B cell (primary cell): ENCODE measurements at regions not wholly inside any gene's neighbourhood (a gene's known extent, or its start where the extent isn't known, plus 50 kb on each side); places are given as distances from the start of the nearest gene placed in this dataset.

Experiments
- ATAC-seq: fragments of 200-7000 bp; cut with Tn5 transposase; one replicate; pipeline ENCODE4 v1.10.0; 2021; ENCODE audit warnings: low read depth, mild to moderate bottlenecking, moderate number of reproducible peaks, moderate library complexity
- CTCF ChIA-PET: fragments of 350-600 bp; sonication (Branson Sonifier 250); formaldehyde crosslinking; loops from one replicate; lab custom pipeline; 2021; ENCODE audit warnings: antibody characterized with exemption, inconsistent platforms; lab: Charles Lee
- POLR2A ChIA-PET: fragments of 350-600 bp; sonication (Branson Sonifier 250); formaldehyde crosslinking; loops from one replicate; lab custom pipeline; 2021; ENCODE audit warnings: antibody characterized with exemption; lab: Charles Lee
- DNase-seq: peaks from one replicate; pipeline ENCODE4 v3.0.0; 2013
- H2AFZ ChIP-seq: 2 replicates; pipeline ENCODE4 v1.6.1; 2012; ENCODE audit warnings: mild to moderate bottlenecking, low read depth, low read length; ENCODE audit not compliant: insufficient read depth, poor library complexity, severe bottlenecking
- H3K27ac ChIP-seq, 2 donors: 1 replicate in 1 of 2; 2 replicates in 1 of 2; pipeline ENCODE4 v1.5.1; 2012 to 2013; ENCODE audit warnings: low read length in 2 of 2, mild to moderate bottlenecking in 2 of 2, moderate library complexity in 1 of 2
- H3K27me3 ChIP-seq, 4 experiments: fragments of 200-600 bp in 1 of 4; sonication (generic) in 1 of 4; replicated peaks in 1 of 4; 1 replicate in 2 of 4; 2 replicates in 2 of 4; pipeline versions ENCODE4 v1.6.1 to v1.7.0; 2013 to 2016; ENCODE audit warnings: low read length in 3 of 4, mild to moderate bottlenecking in 2 of 4, mixed read lengths in 1 of 4, moderate library complexity in 1 of 4; ENCODE audit not compliant: insufficient read depth in 4 of 4, control insufficient read depth in 3 of 4; ENCODE audit errors: control extremely low read depth in 1 of 4
- H3K36me3 ChIP-seq, 2 experiments: replicated peaks in 1 of 2; 1 replicate in 1 of 2; 2 replicates in 1 of 2; pipeline versions ENCODE4 v1.6.1 to v1.7.1; 2013; ENCODE audit warnings: low read length in 1 of 2; ENCODE audit not compliant: insufficient read depth in 2 of 2, control insufficient read depth in 1 of 2; ENCODE audit errors: control extremely low read depth in 1 of 2, extremely low read depth in 1 of 2
- H3K4me1 ChIP-seq, 2 donors: fragments of 200-600 bp in 1 of 2; sonication (generic) in 1 of 2; 1 replicate in 1 of 2; 2 replicates in 1 of 2; pipeline versions ENCODE4 v1.5.1 to v1.6.1; 2013 to 2017; ENCODE audit warnings: low read length in 2 of 2; ENCODE audit not compliant: control insufficient read depth in 2 of 2, insufficient read depth in 2 of 2
- H3K4me2 ChIP-seq: replicated peaks from 2 replicates; pipeline ENCODE3; 2012; ENCODE audit warnings: mild to moderate bottlenecking, low read depth, low read length; ENCODE audit not compliant: poor library complexity, severe bottlenecking
- H3K4me3 ChIP-seq, 5 experiments: fragments of 200-600 bp in 1 of 5; sonication (generic) in 1 of 5; 1 replicate in 3 of 5; 2 replicates in 2 of 5; pipeline versions ENCODE4 v1.5.1 to v1.7.0; 2011 to 2016; ENCODE audit warnings: low read length in 4 of 5, mild to moderate bottlenecking in 4 of 5, low read depth in 2 of 5, control low read depth in 1 of 5, moderate library complexity in 1 of 5; ENCODE audit not compliant: insufficient read depth in 1 of 5; ENCODE audit errors: control extremely low read depth in 1 of 5, extremely low read depth in 1 of 5
- H3K79me2 ChIP-seq: fragments of 200-600 bp; sonication (generic); one replicate; pipeline ENCODE4 v1.6.0; 2016; ENCODE audit warnings: low read length; ENCODE audit not compliant: control insufficient read depth, insufficient read depth
- H3K9ac ChIP-seq: fragments of 200-600 bp; sonication (generic); 2 replicates; pipeline ENCODE4 v1.6.1; 2017; ENCODE audit warnings: mild to moderate bottlenecking, low read length, moderate library complexity
- H3K9me3 ChIP-seq, 3 donors: one replicate each; pipeline versions ENCODE4 v1.6.1 to v1.7.1; 2013; ENCODE audit warnings: low read length in 2 of 3; ENCODE audit not compliant: control insufficient read depth in 2 of 3, insufficient read depth in 1 of 3; ENCODE audit errors: control extremely low read depth in 1 of 3
- H4K20me1 ChIP-seq: 2 replicates; pipeline ENCODE4 v1.6.0; 2012; ENCODE audit warnings: mild to moderate bottlenecking, low read length; ENCODE audit not compliant: insufficient read depth, control insufficient read depth, poor library complexity, severe bottlenecking
- H3K27ac Mint-ChIP-seq: one replicate; pipeline ENCODE4 v1.8.0; 2021; ENCODE audit warnings: mixed read lengths
- H3K27me3 Mint-ChIP-seq: one replicate; pipeline ENCODE4 v1.8.0; 2021; ENCODE audit warnings: mixed read lengths
- H3K4me1 Mint-ChIP-seq: one replicate; pipeline ENCODE4 v1.8.0; 2021; ENCODE audit warnings: mixed read lengths
- H3K4me3 Mint-ChIP-seq: one replicate; pipeline ENCODE4 v1.8.0; 2021; ENCODE audit warnings: mixed read lengths
- H3K9me3 Mint-ChIP-seq: one replicate; pipeline ENCODE4 v1.8.0; 2022; ENCODE audit warnings: mixed read lengths; ENCODE audit not compliant: insufficient read depth
- EZH2 ChIP-seq: IDR thresholded peaks from 2 replicates; pipeline ENCODE4 v1.6.1; 2012; ENCODE audit warnings: borderline replicate concordance, low read depth, mild to moderate bottlenecking, moderate library complexity, low read length; ENCODE audit not compliant: insufficient read depth, poor library complexity, severe bottlenecking
- WGBS: methylation state at CpG from one replicate; pipeline ENCODE4 v1.1.5; 2013; ENCODE audit warnings: missing lambda C conversion rate; ENCODE audit not compliant: insufficient coverage; 5-methylcytosine and 5-hydroxymethylcytosine counted together
- intact Hi-C: fragments of 100-400 bp; cut with micrococcal nuclease; formaldehyde crosslinking; loops from one replicate; pipeline ENCODE4 v1.10.0; 2022
- TF ChIP-seq, protein P1 (sequence below): fragments of 200-600 bp; IDR thresholded peaks from one replicate; pipeline ENCODE4 v1.8.0; 2022; ENCODE audit warnings: antibody characterized with exemption, mild to moderate bottlenecking

DNA sequence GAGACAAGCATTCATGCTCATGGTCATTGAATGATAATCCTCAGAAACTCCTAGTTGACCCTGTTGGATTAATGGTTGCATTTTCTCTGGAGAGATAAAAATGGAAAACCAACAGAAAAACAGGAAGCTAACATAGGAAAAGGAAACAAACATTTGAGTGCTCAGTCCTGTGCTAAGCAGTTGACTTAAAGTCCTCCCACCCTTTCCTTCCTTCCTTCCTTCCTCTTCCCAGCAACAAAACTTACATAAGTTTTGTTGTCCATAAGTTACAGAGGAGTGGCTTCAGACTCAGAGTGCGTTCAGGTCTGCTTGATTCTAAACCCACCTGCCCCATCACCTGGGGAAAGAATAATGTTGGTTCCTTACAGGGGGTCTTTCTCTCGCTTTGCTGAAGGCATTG is 163.8 kb upstream of the RGMA start:
- no peaks in the 10 kb centered on the region for H3K4me1 ChIP-seq
- H3K79me2 ChIP-seq = no peaks in the 10 kb centered on the region
- H3K36me3 ChIP-seq = no peaks in the 10 kb centered on the region
- TF ChIP-seq EZH2 = no peak
- TF ChIP-seq, protein P1, sequence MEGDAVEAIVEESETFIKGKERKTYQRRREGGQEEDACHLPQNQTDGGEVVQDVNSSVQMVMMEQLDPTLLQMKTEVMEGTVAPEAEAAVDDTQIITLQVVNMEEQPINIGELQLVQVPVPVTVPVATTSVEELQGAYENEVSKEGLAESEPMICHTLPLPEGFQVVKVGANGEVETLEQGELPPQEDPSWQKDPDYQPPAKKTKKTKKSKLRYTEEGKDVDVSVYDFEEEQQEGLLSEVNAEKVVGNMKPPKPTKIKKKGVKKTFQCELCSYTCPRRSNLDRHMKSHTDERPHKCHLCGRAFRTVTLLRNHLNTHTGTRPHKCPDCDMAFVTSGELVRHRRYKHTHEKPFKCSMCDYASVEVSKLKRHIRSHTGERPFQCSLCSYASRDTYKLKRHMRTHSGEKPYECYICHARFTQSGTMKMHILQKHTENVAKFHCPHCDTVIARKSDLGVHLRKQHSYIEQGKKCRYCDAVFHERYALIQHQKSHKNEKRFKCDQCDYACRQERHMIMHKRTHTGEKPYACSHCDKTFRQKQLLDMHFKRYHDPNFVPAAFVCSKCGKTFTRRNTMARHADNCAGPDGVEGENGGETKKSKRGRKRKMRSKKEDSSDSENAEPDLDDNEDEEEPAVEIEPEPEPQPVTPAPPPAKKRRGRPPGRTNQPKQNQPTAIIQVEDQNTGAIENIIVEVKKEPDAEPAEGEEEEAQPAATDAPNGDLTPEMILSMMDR = no peak
- H3K4me3 ChIP-seq = no peak overlapping the region
- Mint-ChIP-seq H3K4me1 (no peaks in the 10 kb centered on the region), H3K9me3 (no peaks in the 10 kb centered on the region), H3K27ac (no peak overlapping the region), H3K4me3 (no peak overlapping the region), H3K27me3 (no peaks in the 10 kb centered on the region)
- no peak overlapping the region for H3K27ac ChIP-seq
- WGBS = no CpG with 5 or more reads among the region's 2 CpGs
- ChIA-PET CTCF (no interaction called here), POLR2A (no interaction called here)
- no peak overlapping the region for H2AFZ ChIP-seq
- no peak overlapping the region for H3K4me2 ChIP-seq
- H3K27me3 ChIP-seq = no peaks in the 10 kb centered on the region
- intact Hi-C loops = no loop called here
- H4K20me1 ChIP-seq = no peaks in the 10 kb centered on the region
- H3K9me3 ChIP-seq = no peaks in the 10 kb centered on the region
- no peak for DNase-seq
- H3K9ac ChIP-seq = no peak overlapping the region
- no peak for ATAC-seq

DNA sequence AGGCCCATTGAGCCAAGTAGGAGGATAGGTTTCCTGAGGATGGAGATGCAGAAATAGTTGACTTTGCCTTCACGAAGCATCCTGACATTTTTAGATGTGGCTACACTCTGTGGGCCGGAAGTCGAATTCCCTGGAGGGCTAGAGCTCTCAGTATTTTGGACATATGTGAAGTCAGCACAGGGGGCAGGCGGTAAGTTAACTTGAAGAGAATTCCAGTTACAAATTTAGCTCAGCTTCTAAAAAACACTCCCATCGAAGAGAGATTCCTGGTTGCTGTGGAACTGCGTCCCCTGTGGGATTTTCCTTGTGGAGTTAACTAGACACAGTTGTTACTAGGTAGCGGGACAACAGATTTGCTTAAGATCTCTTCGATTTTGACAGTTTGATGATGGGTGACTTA is 161.9 kb upstream of the RGMA start:
- H3K4me3 Mint-ChIP-seq = no peak overlapping the region
- H3K27me3 Mint-ChIP-seq = no peaks in the 10 kb centered on the region
- Histone ChIP-seq H3K9ac (no peak overlapping the region), H3K4me1 (no peaks in the 10 kb centered on the region), H4K20me1 (no peaks in the 10 kb centered on the region), H3K9me3 (no peaks in the 10 kb centered on the region), H2AFZ (no peak overlapping the region), H3K4me2 (no peak overlapping the region), H3K79me2 (no peaks in the 10 kb centered on the region), H3K27me3 (no peaks in the 10 kb centered on the region), H3K27ac (no peak overlapping the region), H3K36me3 (no peaks in the 10 kb centered on the region), H3K4me3 (no peak overlapping the region)
- H3K9me3 Mint-ChIP-seq = no peaks in the 10 kb centered on the region
- no peaks in the 10 kb centered on the region for H3K4me1 Mint-ChIP-seq
- ChIA-PET POLR2A (no interaction called here), CTCF (interaction anchor here (1.0 kb wide), 1 partner anchor 10 kb away, joined by 3 read pairs; no protein-coding TSS in a partner anchor)
- DNase-seq (no peak), ATAC-seq (no peak)
- intact Hi-C loops = no loop called here
- TF ChIP-seq, protein P1 = no peak
- TF ChIP-seq EZH2 = no peak
- no peak overlapping the region for H3K27ac Mint-ChIP-seq
- WGBS = 50% methylated on average over 2 of the region's 8 CpGs
